Esophagus muscularis mucosa (tissue), 3 donors: ENCODE measurements at regions not wholly inside any gene's neighbourhood (a gene's known extent, or its start where the extent isn't known, plus 50 kb on each side); places are given as distances from the start of the nearest gene placed in this dataset.
"Not testable (repeated sequence)": the region's sequence is repeated elsewhere in the genome, so short reads cannot be mapped to it uniquely, and the experiment has no call there.

Experiments used
- CTCF ChIP-seq, 3 experiments: fragments of 200-600 bp in 2 of 3; fragments of 450-650 bp in 1 of 3; sonication (generic) in 2 of 3; IDR thresholded peaks; one replicate each; pipeline ENCODE4 v1.5.1; 2017 to 2019; ENCODE audit warnings: antibody characterized with exemption in 3 of 3, mild to moderate bottlenecking in 2 of 3, moderate library complexity in 1 of 3
- POLR2A ChIP-seq: fragments of 450-650 bp; IDR thresholded peaks from one replicate; pipeline ENCODE4 v1.6.1; 2017; ENCODE audit warnings: antibody characterized with exemption, moderate library complexity, mild to moderate bottlenecking, low read depth

- TF ChIP-seq CTCF (IDR thresholded peaks at IDR 0.05); POLR2A: not testable (repeated sequence)
Measured at GRCh38 chr1:120315738-120316137, 99.1 kb upstream of the NBPF8 start.
